ENCODE measurements at regions not wholly inside any gene's neighbourhood (a gene's known extent, or its start where the extent isn't known, plus 50 kb on each side); places are given as distances from the start of the nearest gene placed in this dataset.

- Histone ChIP-seq H3K9me3 (no peaks in the 10 kb centered on the region), H3K4me2 (no peak overlapping the region), H3K4me1 (peaks cover 7% of the 10 kb centered on the region; the same call in 2 of the 3 replicates), H3K27ac (no peak overlapping the region), H3K4me3 (no peak overlapping the region)
- CTCF ChIA-PET: interaction anchor here (0.8 kb wide), 1 partner anchor 13 kb away, joined by 3 read pairs; no protein-coding TSS in a partner anchor
- FAIRE-seq: no peak
- no peak for ATAC-seq
- no peak for DNase-seq (ENCODE audit: low read depth in 1 of 2, low spot score in 1 of 2)
- 91% methylated on average over 6 of the region's 6 CpGs for WGBS (ENCODE audit: missing lambda C conversion rate)
- POLR2A ChIA-PET: no interaction called here
- no peak for TF ChIP-seq E2F6 (IDR thresholded peaks at IDR 0.05; ENCODE audit: borderline replicate concordance, low read depth)
- no peak for TF ChIP-seq HES2 (IDR thresholded peaks at IDR 0.05)
- TF ChIP-seq RNF2 (IDR thresholded peaks at IDR 0.05; ENCODE audit: borderline replicate concordance, low read depth): no peak
- TF ChIP-seq CBX8 (IDR thresholded peaks at IDR 0.05): no peak
- TF ChIP-seq RARB (CRISPR knock-in tag; IDR thresholded peaks at IDR 0.05): no peak
- TF ChIP-seq ESRRA (IDR thresholded peaks at IDR 0.05; ENCODE audit: borderline replicate concordance, low read length): no peak
- TF ChIP-seq CHD4 (IDR thresholded peaks at IDR 0.05; ENCODE audit: borderline replicate concordance): no peak
- no peak for TF ChIP-seq USF2 (IDR thresholded peaks at IDR 0.05)
- TF ChIP-seq PHF8 (IDR thresholded peaks at IDR 0.05; ENCODE audit: borderline replicate concordance, low read depth): no peak
Measured at GRCh38 chr18:22549260-22549937, 131.7 kb upstream of the CTAGE1 start.

GRCh38 chr18:22550366-22550765 lies 132.7 kb upstream of the CTAGE1 start:
- DNase-seq (ENCODE audit: low read depth in 1 of 2, low spot score in 1 of 2): no peak
- CTCF ChIA-PET: no interaction called here
- no peaks in the 10 kb centered on the region for H3K9me3 ChIP-seq
- ATAC-seq: no peak
- FAIRE-seq: no peak
- peaks cover 7% of the 10 kb centered on the region; the same call in 2 of the 3 replicates for H3K4me1 ChIP-seq
- POLR2A ChIA-PET: no interaction called here
- 48% methylated on average over 2 of the region's 2 CpGs for WGBS (ENCODE audit: missing lambda C conversion rate)
- no peak overlapping the region for H3K4me3 ChIP-seq
- H3K27ac ChIP-seq: no peak overlapping the region
- H3K4me2 ChIP-seq: no peak overlapping the region
- TF ChIP-seq REST (IDR thresholded peaks at IDR 0.05) (no peak), ZC3H11A (IDR thresholded peaks at IDR 0.05) (no peak), RARB (CRISPR knock-in tag; IDR thresholded peaks at IDR 0.05) (no peak), MYC (IDR thresholded peaks at IDR 0.05; ENCODE audit: borderline replicate concordance, low read length) (no peak), USF2 (IDR thresholded peaks at IDR 0.05) (no peak), NFE2L2 (conservative IDR thresholded peaks at IDR 0.05; ENCODE audit: low read length) (no peak), PBX3 (IDR thresholded peaks at IDR 0.05) (no peak), HMGXB4 (CRISPR knock-in tag; IDR thresholded peaks at IDR 0.05; ENCODE audit: borderline replicate concordance) (no peak), ZFP36 (IDR thresholded peaks at IDR 0.05; ENCODE audit: borderline replicate concordance, partially characterized antibody) (no peak), TFCP2L1 (CRISPR knock-in tag; IDR thresholded peaks at IDR 0.05) (no peak), TP53 (CRISPR knock-in tag; IDR thresholded peaks at IDR 0.05) (no peak), NPAS2 (CRISPR knock-in tag; IDR thresholded peaks at IDR 0.05; ENCODE audit: borderline replicate concordance) (no peak), CHD4 (IDR thresholded peaks at IDR 0.05; ENCODE audit: borderline replicate concordance) (no peak), RAD21 (conservative IDR thresholded peaks at IDR 0.05 in 1 of 2, IDR thresholded peaks at IDR 0.05 in 1 of 2) (no peak)
